Suprapubic skin (tissue), 4 donors: ENCODE measurements at regions not wholly inside any gene's neighbourhood (a gene's known extent, or its start where the extent isn't known, plus 50 kb on each side); places are given as distances from the start of the nearest gene placed in this dataset.

Source experiments
- DNase-seq, 2 donors: peaks; one replicate each; pipeline ENCODE4 v3.0.0-alpha.2; 2019; ENCODE audit warnings: low spot score in 2 of 2
- H3K27ac ChIP-seq: fragments of 200-600 bp; sonication (generic); one replicate; pipeline ENCODE4 v1.5.1; 2019
- H3K27me3 ChIP-seq: fragments of 200-600 bp; sonication (generic); one replicate; pipeline ENCODE4 v1.5.1; 2019
- H3K36me3 ChIP-seq: fragments of 200-600 bp; sonication (generic); one replicate; pipeline ENCODE4 v1.5.1; 2019
- H3K4me1 ChIP-seq: fragments of 200-600 bp; sonication (generic); one replicate; pipeline ENCODE4 v1.5.1; 2019
- H3K4me3 ChIP-seq: fragments of 200-600 bp; sonication (generic); one replicate; pipeline ENCODE4 v1.5.1; 2019; ENCODE audit warnings: mild to moderate bottlenecking
- H3K9me3 ChIP-seq: fragments of 200-600 bp; sonication (generic); one replicate; pipeline ENCODE4 v1.5.1; 2019
- CTCF ChIP-seq, 2 donors: fragments of 200-600 bp in 1 of 2; fragments of 450-650 bp in 1 of 2; sonication (generic) in 1 of 2; IDR thresholded peaks; one replicate each; pipeline ENCODE4 v1.5.1; 2016 to 2019; ENCODE audit warnings: antibody characterized with exemption in 2 of 2, mild to moderate bottlenecking in 1 of 2, moderate library complexity in 1 of 2
- EP300 ChIP-seq: sonication (generic); formaldehyde crosslinking; IDR thresholded peaks from one replicate; pipeline ENCODE4 v1.6.1; 2017; ENCODE audit warnings: antibody characterized with exemption
- POLR2A ChIP-seq, 2 donors: fragments of 450-650 bp; IDR thresholded peaks; one replicate each; pipeline ENCODE4 v1.6.1; 2017; ENCODE audit warnings: antibody characterized with exemption in 2 of 2, mild to moderate bottlenecking in 2 of 2, moderate library complexity in 2 of 2
- POLR2AphosphoS5 ChIP-seq, 3 donors: sonication (generic); formaldehyde crosslinking; IDR thresholded peaks; one replicate each; pipeline ENCODE4 v1.6.1; 2017; ENCODE audit warnings: antibody characterized with exemption in 3 of 3
- WGBS: methylation state at CpG from one replicate; pipeline ENCODE4 v1.1.5; 2018; 5-methylcytosine and 5-hydroxymethylcytosine counted together

GRCh38 chr2:150542172-150542571, 54.7 kb upstream of the RND3 start:
- TF ChIP-seq POLR2A (IDR thresholded peaks at IDR 0.05): no peak
- no peak for TF ChIP-seq CTCF (IDR thresholded peaks at IDR 0.05)
- TF ChIP-seq EP300: no peak
- TF ChIP-seq POLR2AphosphoS5 (IDR thresholded peaks at IDR 0.05): no peak
- no peaks in the 10 kb centered on the region for H3K4me1 ChIP-seq
- H3K9me3 ChIP-seq: no peaks in the 10 kb centered on the region
- no peaks in the 10 kb centered on the region for H3K36me3 ChIP-seq
- no peak overlapping the region for H3K27ac ChIP-seq
- H3K4me3 ChIP-seq: no peak overlapping the region
- WGBS: 92% methylated on average over 4 of the region's 19 CpGs
- DNase-seq: no peak
- H3K27me3 ChIP-seq: no peaks in the 10 kb centered on the region

DNA sequence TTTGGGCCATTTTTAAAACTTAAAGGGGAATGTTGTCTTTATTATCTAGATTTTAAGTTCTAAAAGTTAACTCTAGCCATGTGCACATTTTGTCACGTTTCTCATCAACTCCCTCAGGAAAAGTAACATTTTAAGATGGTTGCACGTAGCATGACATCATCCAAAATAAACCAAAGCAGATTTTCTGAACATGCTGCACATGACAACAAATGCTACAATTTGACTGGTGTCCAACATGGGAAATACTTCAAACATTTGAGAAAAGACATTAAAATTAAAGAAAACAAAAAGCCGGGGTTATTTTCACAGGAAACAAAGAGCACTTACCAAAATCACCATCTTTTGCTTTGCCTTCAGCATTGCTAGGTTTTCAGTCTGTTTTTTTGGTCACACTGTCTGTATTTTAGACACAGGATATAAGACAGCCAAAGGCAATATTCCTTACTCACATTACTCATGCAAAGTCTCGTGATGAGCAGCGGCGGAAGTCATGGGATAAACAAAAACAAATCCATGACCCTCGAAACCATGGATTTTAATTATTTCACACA, 51.3 kb upstream of the RND3 start:
- Histone ChIP-seq H3K4me3 (no peak overlapping the region), H3K9me3 (no peaks in the 10 kb centered on the region), H3K4me1 (no peaks in the 10 kb centered on the region), H3K27me3 (no peaks in the 10 kb centered on the region), H3K36me3 (no peaks in the 10 kb centered on the region), H3K27ac (peak overlapping the region; percentile 54)
- 35% methylated on average over 7 of the region's 7 CpGs for WGBS
- TF ChIP-seq POLR2AphosphoS5 (IDR thresholded peaks at IDR 0.05) (no peak), CTCF (IDR thresholded peaks at IDR 0.05) (no peak), POLR2A (IDR thresholded peaks at IDR 0.05) (no peak), EP300 (no peak)
- DNase-seq: peak in 1 of 2 donors; percentile 69
